Type B pancreatic cell (in vitro differentiated cells): ENCODE measurements at regions not wholly inside any gene's neighbourhood (a gene's known extent, or its start where the extent isn't known, plus 50 kb on each side); places are given as distances from the start of the nearest gene placed in this dataset.
"Not testable (repeated sequence)": the region's sequence is repeated elsewhere in the genome, so short reads cannot be mapped to it uniquely, and the experiment has no call there.

Experiments used
- DNase-seq: peaks from one replicate; pipeline ENCODE4 v3.0.0; 2021; ENCODE audit warnings: mixed read lengths; ENCODE audit not compliant: unreplicated experiment; ENCODE audit errors: extremely low spot score
- H3K27ac Mint-ChIP-seq: 2 replicates; pipeline ENCODE4 v1.8.0; 2021; ENCODE audit warnings: mild to moderate bottlenecking, mixed read lengths
- H3K27me3 Mint-ChIP-seq: 2 replicates; pipeline ENCODE4 v1.8.0; 2021; ENCODE audit warnings: mixed read lengths
- H3K36me3 Mint-ChIP-seq: 2 replicates; pipeline ENCODE4 v1.8.0; 2021; ENCODE audit warnings: mixed read lengths
- H3K4me1 Mint-ChIP-seq: one replicate; pipeline ENCODE4 v1.8.0; 2021; ENCODE audit warnings: mixed read lengths; ENCODE audit not compliant: unreplicated experiment
- H3K4me3 Mint-ChIP-seq: 2 replicates; pipeline ENCODE4 v1.8.0; 2021; ENCODE audit warnings: mild to moderate bottlenecking, mixed read lengths
- H3K9me3 Mint-ChIP-seq: 2 replicates; pipeline ENCODE4 v1.8.0; 2021; ENCODE audit warnings: mixed read lengths
- CTCF ChIP-seq: fragments of 200-600 bp; sonication (generic); conservative IDR thresholded peaks from 2 replicates; pipeline ENCODE4 v1.5.0; 2021; ENCODE audit warnings: antibody characterized with exemption, mild to moderate bottlenecking

DNA sequence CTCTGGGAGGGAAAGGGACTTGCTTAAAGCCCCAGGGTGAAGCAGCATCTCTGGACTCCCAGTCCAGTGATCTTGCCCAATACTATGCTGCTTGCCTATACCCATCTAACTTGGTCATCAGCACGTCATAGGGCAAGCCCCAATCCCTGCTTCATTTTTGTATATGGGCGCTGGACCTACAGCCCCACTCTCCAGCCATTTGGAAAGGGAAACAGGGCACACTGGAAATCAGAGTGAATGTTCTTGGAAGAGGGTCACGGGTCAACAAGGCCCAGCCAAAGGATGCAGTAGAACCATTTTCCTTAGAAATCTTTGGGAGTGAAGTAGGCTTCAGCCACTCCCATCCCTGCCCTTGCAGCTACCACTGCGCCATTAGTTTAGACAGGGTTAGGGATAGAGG lies 162.5 kb downstream of the GOLGA6L4 start:
- H3K27me3 Mint-ChIP-seq = peaks cover 10% of the 10 kb centered on the region
- H3K9me3 Mint-ChIP-seq, H3K4me3 Mint-ChIP-seq, H3K27ac Mint-ChIP-seq, H3K4me1 Mint-ChIP-seq, H3K36me3 Mint-ChIP-seq, DNase-seq: not testable (repeated sequence)

- TF ChIP-seq CTCF = no peak
- no peaks in the 10 kb centered on the region for H3K9me3 Mint-ChIP-seq
- peaks cover 7% of the 10 kb centered on the region for H3K27me3 Mint-ChIP-seq
- H3K4me3 Mint-ChIP-seq = no peak overlapping the region
- H3K36me3 Mint-ChIP-seq = no peaks in the 10 kb centered on the region
- no peaks in the 10 kb centered on the region for H3K4me1 Mint-ChIP-seq
- peak; percentile 67 for DNase-seq
- no peak overlapping the region for H3K27ac Mint-ChIP-seq
Observed at GRCh38 chr15:84398763-84399701, 163.5 kb downstream of the GOLGA6L4 start.

DNA sequence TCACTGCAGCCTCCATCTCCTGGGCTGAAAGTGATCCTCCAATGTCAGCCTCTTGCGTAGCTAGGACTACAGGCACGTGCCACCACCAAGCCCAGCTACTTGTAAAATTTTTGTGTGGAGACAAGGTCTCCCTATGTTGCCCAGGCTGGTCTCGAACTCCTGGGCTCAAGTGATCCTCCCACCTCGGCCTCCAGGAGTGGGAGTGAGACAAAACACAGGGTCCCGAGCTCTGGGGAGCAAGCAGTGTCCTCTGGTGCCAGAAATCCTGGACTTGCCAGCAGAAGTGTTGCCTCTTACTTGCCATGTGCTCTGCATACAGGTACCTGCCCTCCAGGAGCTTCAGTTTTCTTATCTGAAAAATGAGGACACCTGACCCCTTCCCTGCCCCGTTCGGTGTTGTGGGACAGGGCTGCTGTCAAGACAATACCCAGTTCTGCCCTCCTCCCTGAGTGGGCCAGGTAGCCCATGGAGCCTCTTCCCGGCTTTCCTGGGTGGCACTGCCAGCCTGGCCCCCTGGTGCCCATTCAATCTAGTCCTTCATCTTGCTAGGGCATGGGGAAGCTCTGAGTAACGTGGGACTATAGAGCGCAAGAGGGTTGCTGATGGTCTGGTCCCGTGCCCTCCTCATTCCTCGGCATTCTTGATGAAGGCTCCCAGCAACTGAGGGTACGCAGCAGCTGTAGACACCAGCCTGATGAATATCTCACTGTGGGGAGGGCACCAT lies 164.6 kb downstream of the GOLGA6L4 start:
- Mint-ChIP-seq H3K4me1 (no peaks in the 10 kb centered on the region), H3K27ac (no peak overlapping the region), H3K9me3 (no peaks in the 10 kb centered on the region), H3K4me3 (no peak overlapping the region), H3K36me3 (no peaks in the 10 kb centered on the region), H3K27me3 (peaks cover 7% of the 10 kb centered on the region)
- no peak for DNase-seq
- TF ChIP-seq CTCF = no peak

- H3K4me3 Mint-ChIP-seq = no peak overlapping the region
- peaks cover 7% of the 10 kb centered on the region for H3K27me3 Mint-ChIP-seq
- H3K27ac Mint-ChIP-seq = no peak overlapping the region
- no peaks in the 10 kb centered on the region for H3K4me1 Mint-ChIP-seq
- no peak for TF ChIP-seq CTCF
- no peaks in the 10 kb centered on the region for H3K9me3 Mint-ChIP-seq
- H3K36me3 Mint-ChIP-seq = no peaks in the 10 kb centered on the region
- DNase-seq = no peak
Observed at GRCh38 chr15:84400820-84401219, 165.2 kb downstream of the GOLGA6L4 start.

DNA sequence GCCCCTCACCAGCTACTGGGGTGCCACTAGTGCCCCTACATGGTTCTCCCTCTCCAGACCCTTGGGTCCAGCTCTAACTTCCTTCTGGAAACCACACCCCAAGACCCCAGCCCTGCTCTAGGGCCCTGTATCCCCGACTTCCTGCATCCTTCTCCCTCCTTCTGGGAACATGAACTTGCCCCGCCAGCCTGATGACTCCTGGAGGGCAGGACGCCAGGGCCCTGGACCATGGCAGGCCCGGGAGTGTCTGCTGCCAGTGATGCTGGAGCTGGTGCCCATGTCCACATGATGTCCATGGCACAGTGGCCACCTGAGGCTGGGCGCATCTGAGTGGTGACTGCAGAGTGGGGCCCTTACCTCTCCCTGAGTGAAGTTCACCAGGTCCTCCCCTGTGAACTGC lies 165.9 kb downstream of the GOLGA6L4 start:
- H3K4me1 Mint-ChIP-seq, H3K27me3 Mint-ChIP-seq, H3K4me3 Mint-ChIP-seq, H3K36me3 Mint-ChIP-seq, DNase-seq, H3K27ac Mint-ChIP-seq, H3K9me3 Mint-ChIP-seq: not testable (repeated sequence)

- H3K27me3 Mint-ChIP-seq, DNase-seq, H3K36me3 Mint-ChIP-seq, H3K4me1 Mint-ChIP-seq, H3K9me3 Mint-ChIP-seq, H3K4me3 Mint-ChIP-seq, H3K27ac Mint-ChIP-seq: not testable (repeated sequence)
Observed at GRCh38 chr15:84401891-84402840, 166.6 kb downstream of the GOLGA6L4 start.
